IPS DF 19.7 (cell line): ENCODE measurements at regions not wholly inside any gene's neighbourhood (a gene's known extent, or its start where the extent isn't known, plus 50 kb on each side); places are given as distances from the start of the nearest gene placed in this dataset.

Source experiments
- DNase-seq: peaks from one replicate; pipeline ENCODE4 v3.0.0-alpha.2; 2013; ENCODE audit warnings: low read depth, low spot score

GRCh38 chr18:27276886-27277285 is 91.8 kb upstream of the CHST9 start:
- no peak for DNase-seq

DNA sequence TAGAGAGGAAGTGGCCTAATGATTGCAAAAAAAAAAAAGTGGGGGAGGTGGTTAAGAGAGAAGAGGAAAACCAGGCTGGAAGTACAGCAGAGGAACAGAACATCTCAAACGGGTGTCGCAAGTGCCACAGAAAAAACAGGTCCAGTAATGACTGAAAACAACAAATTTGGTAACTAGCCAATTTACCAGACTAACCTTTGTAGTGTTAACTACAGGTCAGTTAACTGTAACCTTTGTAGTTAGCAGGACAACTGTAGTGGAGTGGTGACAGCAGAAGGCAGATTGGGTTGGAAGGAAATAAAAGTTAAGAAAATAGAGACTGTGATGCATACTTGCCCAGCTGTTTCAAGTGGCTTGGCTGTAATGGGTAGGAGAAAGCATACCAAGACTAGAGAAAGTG is 91.4 kb upstream of the CHST9 start:
- DNase-seq, result no peak

GRCh38 chr18:27274901-27275300 is 89.8 kb upstream of the CHST9 start:
- DNase-seq, result no peak

GRCh38 chr18:27270508-27270907 is 85.4 kb upstream of the CHST9 start:
- no peak for DNase-seq

GRCh38 chr18:27263369-27263768 is 78.3 kb upstream of the CHST9 start:
- DNase-seq, result no peak

GRCh38 chr18:27261769-27262549 is 76.9 kb upstream of the CHST9 start:
- no peak for DNase-seq

GRCh38 chr18:27253571-27253970 is 68.5 kb upstream of the CHST9 start:
- no peak for DNase-seq

GRCh38 chr18:27250471-27250870 is 65.4 kb upstream of the CHST9 start:
- no peak for DNase-seq

DNA sequence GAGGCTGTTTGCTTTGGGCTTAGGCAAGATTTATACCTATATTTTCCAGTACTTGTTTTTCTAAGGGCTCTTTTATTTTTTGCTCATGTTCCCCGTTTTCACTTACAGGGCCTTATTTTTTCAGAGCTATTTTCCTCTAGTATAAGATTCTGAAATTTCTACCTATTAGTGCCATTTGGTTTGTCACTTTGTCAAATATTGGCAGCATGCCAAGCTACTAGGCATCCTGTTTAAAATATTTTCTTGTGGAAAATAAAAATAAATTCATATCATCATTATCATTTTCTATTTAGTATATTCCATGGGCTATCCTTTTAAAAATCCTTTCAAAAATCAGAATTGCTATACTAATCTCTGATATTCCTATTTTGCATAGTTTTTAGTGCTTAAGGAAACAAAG is 64.8 kb upstream of the CHST9 start:
- no peak for DNase-seq

DNA sequence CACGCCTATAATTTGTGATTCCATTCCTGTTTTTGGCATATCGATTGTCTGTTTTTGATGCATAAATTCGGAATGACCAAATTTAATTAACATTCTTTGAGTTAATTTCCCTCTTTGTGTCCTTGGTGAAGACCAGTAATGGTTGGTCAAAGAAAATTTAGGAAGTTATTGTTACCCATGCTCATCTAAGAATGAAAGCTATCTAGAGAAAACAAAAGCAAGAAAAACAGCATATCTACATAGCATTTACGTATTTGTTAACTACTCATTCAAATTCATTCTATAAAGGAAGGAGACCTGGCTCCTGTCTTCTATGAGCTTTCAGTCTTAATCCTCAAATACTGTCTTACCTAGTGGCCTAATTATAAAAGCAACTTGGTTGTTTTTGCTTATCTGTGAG is 59.2 kb upstream of the CHST9 start:
- no peak for DNase-seq

GRCh38 chr18:27242392-27243047 is 57.4 kb upstream of the CHST9 start:
- DNase-seq, result no peak

- DNase-seq, result no peak
These were observed 55.3 kb upstream of the CHST9 start for GRCh38 chr18:27240383-27240782.

DNA sequence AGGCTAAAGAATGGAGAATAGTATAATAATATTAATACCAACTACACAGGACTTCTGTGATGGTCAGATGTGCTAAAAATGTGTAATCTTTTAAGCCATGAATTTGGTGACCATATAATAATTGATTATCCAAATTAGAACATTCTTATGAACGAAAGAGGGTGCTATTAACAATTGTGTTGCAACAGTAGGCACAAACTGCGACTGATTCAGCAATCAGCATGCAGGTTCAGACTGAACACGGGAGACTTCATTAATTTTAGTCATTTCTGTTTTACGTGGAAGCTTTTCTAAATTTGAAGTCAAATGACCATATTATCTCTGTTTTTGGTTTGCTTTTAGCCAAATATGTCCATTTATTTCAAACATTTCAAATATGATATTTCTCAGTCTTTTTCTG is 54.6 kb upstream of the CHST9 start:
- no peak for DNase-seq

DNA sequence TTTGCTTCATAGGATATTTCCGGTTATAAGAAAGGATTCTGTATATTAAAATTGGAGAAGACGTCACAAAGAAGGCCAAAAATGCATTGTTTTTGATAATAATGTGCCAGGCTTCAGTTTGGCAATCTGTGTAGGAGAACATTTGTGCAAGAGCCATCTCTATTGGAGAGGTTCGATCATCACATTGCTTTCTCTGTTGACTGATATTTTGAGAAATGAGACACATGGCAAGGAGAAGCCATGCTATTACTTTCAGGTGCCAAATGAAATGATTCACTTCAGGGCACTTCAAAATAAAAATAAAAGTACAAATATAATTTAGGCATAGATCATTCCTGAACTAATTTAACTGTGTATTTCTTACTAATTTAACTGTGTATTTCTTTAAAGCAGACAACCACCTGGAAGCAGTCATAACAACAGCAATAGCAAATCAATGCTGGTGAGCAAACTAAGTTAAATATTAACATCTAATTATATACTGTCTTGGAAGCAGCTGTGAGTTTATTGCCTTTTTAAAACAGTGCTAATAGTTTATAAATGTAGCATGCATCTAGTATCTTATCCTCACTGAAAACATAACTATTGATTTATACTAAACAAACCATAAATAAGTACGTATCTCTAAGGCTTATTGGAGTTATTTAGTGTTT is 50.2 kb upstream of the CHST9 start:
- DNase-seq, result no peak
